ENCODE measurements at regions not wholly inside any gene's neighbourhood (a gene's known extent, or its start where the extent isn't known, plus 50 kb on each side); places are given as distances from the start of the nearest gene placed in this dataset.

GRCh38 chr5:96318569-96319110, 114.4 kb downstream of the PCSK1 start:
- DNase-seq (ENCODE audit: low read depth in 1 of 2, low spot score in 1 of 2), result no peak
- TF ChIP-seq CTCF (IDR thresholded peaks at IDR 0.05; ENCODE audit: insufficient read depth, low read length) (no peak), SPI1 (IDR thresholded peaks at IDR 0.05; ENCODE audit: borderline replicate concordance, low read depth) (no peak), GABPA (IDR thresholded peaks at IDR 0.05; ENCODE audit: low read depth) (no peak), REST (IDR thresholded peaks at IDR 0.05; ENCODE audit: insufficient replicate concordance, low read depth) (no peak), POLR2AphosphoS5 (IDR thresholded peaks at IDR 0.05; ENCODE audit: low read depth) (no peak)
- no peak overlapping the region for H3K4me3 ChIP-seq (replicated peaks; ENCODE audit: insufficient read depth, low read length)
- H3K27ac ChIP-seq (replicated peaks), result no peak overlapping the region
- no peaks in the 10 kb centered on the region for H3K27me3 ChIP-seq (ENCODE audit: insufficient read depth, poor library complexity, severe bottlenecking)

GRCh38 chr5:96317945-96318344, 115.1 kb downstream of the PCSK1 start:
- TF ChIP-seq GABPA (IDR thresholded peaks at IDR 0.05; ENCODE audit: low read depth) (no peak), CTCF (IDR thresholded peaks at IDR 0.05; ENCODE audit: insufficient read depth, low read length) (no peak), SPI1 (IDR thresholded peaks at IDR 0.05; ENCODE audit: borderline replicate concordance, low read depth) (no peak), POLR2AphosphoS5 (IDR thresholded peaks at IDR 0.05; ENCODE audit: low read depth) (no peak), REST (IDR thresholded peaks at IDR 0.05; ENCODE audit: insufficient replicate concordance, low read depth) (no peak)
- Histone ChIP-seq H3K4me3 (replicated peaks; ENCODE audit: insufficient read depth, low read length) (no peak overlapping the region), H3K27ac (replicated peaks) (no peak overlapping the region), H3K27me3 (ENCODE audit: insufficient read depth, poor library complexity, severe bottlenecking) (no peaks in the 10 kb centered on the region)
- no peak for DNase-seq (ENCODE audit: low read depth in 1 of 2, low spot score in 1 of 2)

GRCh38 chr5:96316487-96316886, 116.6 kb downstream of the PCSK1 start:
- DNase-seq (ENCODE audit: low read depth in 1 of 2, low spot score in 1 of 2), result no peak
- TF ChIP-seq SPI1 (IDR thresholded peaks at IDR 0.05; ENCODE audit: borderline replicate concordance, low read depth) (no peak), POLR2AphosphoS5 (IDR thresholded peaks at IDR 0.05; ENCODE audit: low read depth) (no peak), GABPA (IDR thresholded peaks at IDR 0.05; ENCODE audit: low read depth) (no peak), REST (IDR thresholded peaks at IDR 0.05; ENCODE audit: insufficient replicate concordance, low read depth) (no peak), CTCF (IDR thresholded peaks at IDR 0.05; ENCODE audit: insufficient read depth, low read length) (no peak)
- H3K27me3 ChIP-seq (ENCODE audit: insufficient read depth, poor library complexity, severe bottlenecking), result no peaks in the 10 kb centered on the region
- H3K4me3 ChIP-seq (replicated peaks; ENCODE audit: insufficient read depth, low read length), result no peak overlapping the region
- H3K27ac ChIP-seq (replicated peaks), result no peak overlapping the region
